ENCODE measurements at regions not wholly inside any gene's neighbourhood (a gene's known extent, or its start where the extent isn't known, plus 50 kb on each side); places are given as distances from the start of the nearest gene placed in this dataset.

DNA sequence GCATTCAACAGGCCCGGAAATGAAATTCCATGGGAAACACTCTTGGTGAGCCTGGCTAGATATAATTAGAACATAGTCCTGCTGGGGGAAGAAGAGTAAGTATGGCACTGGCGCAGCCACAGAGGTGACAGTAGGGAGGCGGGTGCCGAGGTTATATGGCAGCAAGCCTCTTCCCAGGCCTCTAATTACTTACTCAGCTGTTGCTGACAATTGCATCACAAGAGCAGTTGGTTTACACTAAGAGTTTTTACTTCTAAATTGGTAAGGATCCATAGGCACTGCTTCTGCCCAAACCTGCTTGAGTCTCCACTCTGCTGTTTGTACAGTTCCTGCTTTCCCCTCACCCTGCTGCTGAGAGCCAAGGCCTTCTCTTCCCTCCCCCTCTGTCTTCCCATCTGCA is 93.3 kb upstream of the DUSP5 start:
- Histone ChIP-seq H3K27me3 (no peaks in the 10 kb centered on the region), H3K9me3 (no peaks in the 10 kb centered on the region), H3K36me3 (no peaks in the 10 kb centered on the region), H3K4me1 (ENCODE audit: control insufficient read depth in 1 of 2, insufficient read depth in 1 of 2, low read depth in 1 of 2, low read length in 1 of 2) (no peaks in the 10 kb centered on the region), H3K27ac (no peak overlapping the region), H3K4me3 (ENCODE audit: low read depth in 1 of 2, low read length in 1 of 2) (no peak overlapping the region)
- TF ChIP-seq, protein P1, sequence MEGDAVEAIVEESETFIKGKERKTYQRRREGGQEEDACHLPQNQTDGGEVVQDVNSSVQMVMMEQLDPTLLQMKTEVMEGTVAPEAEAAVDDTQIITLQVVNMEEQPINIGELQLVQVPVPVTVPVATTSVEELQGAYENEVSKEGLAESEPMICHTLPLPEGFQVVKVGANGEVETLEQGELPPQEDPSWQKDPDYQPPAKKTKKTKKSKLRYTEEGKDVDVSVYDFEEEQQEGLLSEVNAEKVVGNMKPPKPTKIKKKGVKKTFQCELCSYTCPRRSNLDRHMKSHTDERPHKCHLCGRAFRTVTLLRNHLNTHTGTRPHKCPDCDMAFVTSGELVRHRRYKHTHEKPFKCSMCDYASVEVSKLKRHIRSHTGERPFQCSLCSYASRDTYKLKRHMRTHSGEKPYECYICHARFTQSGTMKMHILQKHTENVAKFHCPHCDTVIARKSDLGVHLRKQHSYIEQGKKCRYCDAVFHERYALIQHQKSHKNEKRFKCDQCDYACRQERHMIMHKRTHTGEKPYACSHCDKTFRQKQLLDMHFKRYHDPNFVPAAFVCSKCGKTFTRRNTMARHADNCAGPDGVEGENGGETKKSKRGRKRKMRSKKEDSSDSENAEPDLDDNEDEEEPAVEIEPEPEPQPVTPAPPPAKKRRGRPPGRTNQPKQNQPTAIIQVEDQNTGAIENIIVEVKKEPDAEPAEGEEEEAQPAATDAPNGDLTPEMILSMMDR (IDR thresholded peaks at IDR 0.05): no peak

DNA sequence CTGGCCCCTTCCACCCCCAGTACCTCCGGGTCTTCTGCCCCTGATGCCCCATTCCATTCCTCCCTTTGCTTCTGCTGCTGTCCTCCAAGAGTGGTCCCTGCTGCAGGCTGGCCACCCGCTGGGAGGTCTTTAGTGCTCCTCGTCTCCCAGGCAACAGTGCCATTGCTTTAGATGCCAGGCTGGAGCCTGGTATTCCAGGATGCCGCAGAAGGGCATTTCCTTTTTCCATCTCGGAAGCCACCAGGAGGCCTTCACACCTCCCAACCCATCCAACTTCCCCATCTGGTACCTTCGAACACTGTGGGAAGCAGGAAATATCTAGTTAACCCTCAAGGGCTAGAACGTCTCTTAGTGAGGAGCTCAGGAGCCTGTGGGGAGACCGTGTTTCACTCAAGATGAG is 92.9 kb upstream of the DUSP5 start:
- Histone ChIP-seq H3K9me3 (no peaks in the 10 kb centered on the region), H3K4me1 (ENCODE audit: control insufficient read depth in 1 of 2, insufficient read depth in 1 of 2, low read depth in 1 of 2, low read length in 1 of 2) (no peaks in the 10 kb centered on the region), H3K27ac (no peak overlapping the region), H3K27me3 (no peaks in the 10 kb centered on the region), H3K4me3 (ENCODE audit: low read depth in 1 of 2, low read length in 1 of 2) (no peak overlapping the region), H3K36me3 (no peaks in the 10 kb centered on the region)
- TF ChIP-seq, protein P1 (IDR thresholded peaks at IDR 0.05): no peak

DNA sequence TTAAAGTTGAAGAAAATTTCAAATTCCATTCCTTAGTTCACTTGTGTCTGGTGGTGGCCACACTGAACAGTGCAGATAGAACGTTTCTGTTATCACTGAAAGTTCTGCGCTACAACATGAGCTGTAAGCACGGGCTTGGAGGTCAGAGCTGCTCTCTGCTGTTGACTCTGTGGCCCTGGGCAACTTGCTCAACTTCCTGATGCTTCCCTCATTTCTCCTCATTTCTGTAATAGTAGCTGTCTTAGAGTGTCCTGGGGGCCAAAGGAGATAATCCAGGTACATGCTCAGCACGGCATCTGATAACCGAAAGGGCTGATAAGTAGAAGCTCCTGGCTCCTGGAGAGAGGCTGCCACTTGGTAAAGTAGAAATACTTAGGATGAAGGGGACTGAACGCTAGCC is 92.3 kb upstream of the DUSP5 start:
- TF ChIP-seq, protein P1 (IDR thresholded peaks at IDR 0.05): no peak
- H3K4me1 ChIP-seq (ENCODE audit: control insufficient read depth in 1 of 2, insufficient read depth in 1 of 2, low read depth in 1 of 2, low read length in 1 of 2): no peaks in the 10 kb centered on the region
- H3K9me3 ChIP-seq: no peaks in the 10 kb centered on the region
- H3K27ac ChIP-seq: no peak overlapping the region
- no peak overlapping the region for H3K4me3 ChIP-seq (ENCODE audit: low read depth in 1 of 2, low read length in 1 of 2)
- H3K27me3 ChIP-seq: no peaks in the 10 kb centered on the region
- H3K36me3 ChIP-seq: no peaks in the 10 kb centered on the region

DNA sequence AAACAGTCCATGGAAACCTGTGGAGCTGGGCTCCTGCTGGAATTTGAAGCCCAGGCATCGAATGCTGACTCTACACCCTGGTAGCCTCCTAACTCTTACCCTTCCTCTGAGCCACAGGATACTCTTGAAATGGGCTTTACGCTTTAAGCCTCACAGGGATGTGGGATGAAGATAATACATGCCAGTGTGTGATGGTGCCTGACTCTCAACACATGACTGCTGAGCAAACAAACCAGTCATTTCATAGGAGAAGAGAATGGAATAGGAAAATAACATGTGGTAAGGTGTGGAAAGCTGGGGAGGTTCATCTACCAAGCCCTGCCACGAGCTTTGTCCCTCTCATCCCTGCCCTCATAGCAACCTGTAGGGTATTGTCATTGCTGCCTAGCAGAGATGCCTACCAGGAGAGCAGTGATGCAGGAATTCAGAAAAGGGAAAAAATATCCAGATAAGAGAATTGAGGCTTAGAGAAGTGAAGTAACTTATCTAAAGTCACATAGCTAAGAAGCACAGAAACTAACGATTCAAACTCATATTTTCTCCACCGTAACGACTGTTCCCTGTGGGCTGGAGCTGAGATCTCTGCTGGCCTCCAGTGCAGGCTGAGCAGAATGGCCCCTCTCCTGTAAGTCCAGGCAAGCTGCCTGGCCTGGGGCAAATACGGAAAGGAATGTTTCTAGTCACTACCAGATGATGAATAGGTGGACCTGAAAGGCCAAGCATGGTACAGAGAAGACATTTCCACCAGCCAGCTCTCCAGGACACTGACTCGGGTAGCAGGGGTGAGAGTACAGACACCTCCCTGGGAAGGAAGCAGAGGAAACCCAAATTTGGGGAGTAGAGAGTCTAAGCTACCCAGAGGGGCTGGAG is 90.2 kb upstream of the DUSP5 start:
- Histone ChIP-seq H3K36me3 (no peaks in the 10 kb centered on the region), H3K9me3 (no peaks in the 10 kb centered on the region), H3K4me3 (ENCODE audit: low read depth in 1 of 2, low read length in 1 of 2) (no peak overlapping the region), H3K4me1 (ENCODE audit: control insufficient read depth in 1 of 2, insufficient read depth in 1 of 2, low read depth in 1 of 2, low read length in 1 of 2) (no peaks in the 10 kb centered on the region), H3K27me3 (no peaks in the 10 kb centered on the region), H3K27ac (no peak overlapping the region)
- TF ChIP-seq, protein P1 (IDR thresholded peaks at IDR 0.05): no peak

DNA sequence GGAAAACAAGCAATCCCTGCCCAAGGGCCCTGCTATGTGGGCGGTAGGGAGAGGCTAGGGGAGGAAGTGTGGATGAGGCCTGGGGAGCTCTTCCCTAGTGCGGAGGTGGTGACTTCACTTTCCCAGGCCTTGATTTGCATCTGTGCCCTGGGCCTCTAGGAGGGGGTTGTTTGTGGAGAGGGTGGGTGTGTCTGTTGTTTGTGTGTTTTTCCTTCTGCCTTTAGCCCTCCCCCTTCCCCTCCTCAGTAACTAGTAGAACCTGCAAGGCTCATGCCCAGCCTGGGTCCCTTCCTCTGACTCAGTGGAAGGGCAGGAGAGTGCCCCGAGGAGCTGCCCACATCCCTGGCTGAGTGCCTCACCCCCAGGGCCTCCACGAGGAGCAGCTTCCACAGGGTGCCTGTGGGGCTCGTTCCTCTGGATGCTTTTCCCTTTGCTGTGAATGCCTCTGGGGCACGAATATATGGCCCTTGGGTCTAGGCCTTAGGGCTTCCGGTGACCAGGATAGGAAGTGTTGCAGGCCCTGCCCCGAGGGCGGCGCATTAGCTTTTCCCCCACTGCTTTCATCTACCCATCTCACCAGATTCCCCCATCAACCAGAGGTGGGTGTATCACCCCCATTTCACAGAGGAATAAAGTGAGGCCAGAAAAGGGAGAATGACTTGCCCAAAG is 89.4 kb upstream of the DUSP5 start:
- Histone ChIP-seq H3K4me3 (ENCODE audit: low read depth in 1 of 2, low read length in 1 of 2) (no peak overlapping the region), H3K27ac (no peak overlapping the region), H3K9me3 (no peaks in the 10 kb centered on the region), H3K36me3 (no peaks in the 10 kb centered on the region), H3K27me3 (no peaks in the 10 kb centered on the region), H3K4me1 (ENCODE audit: control insufficient read depth in 1 of 2, insufficient read depth in 1 of 2, low read depth in 1 of 2, low read length in 1 of 2) (peaks cover 4 to 6% of the 10 kb centered on the region in 2 experiments)
- TF ChIP-seq, protein P1 (IDR thresholded peaks at IDR 0.05): no peak
